CD4-positive, alpha-beta memory T cell (primary cell): ENCODE measurements at regions not wholly inside any gene's neighbourhood (a gene's known extent, or its start where the extent isn't known, plus 50 kb on each side); places are given as distances from the start of the nearest gene placed in this dataset.
A peak's percentile ranks its signal among the peaks of the same experiment; 100 is the strongest.

Experiments
- CTCF ChIA-PET: fragments of 350-600 bp; sonication (Branson Sonifier 250); formaldehyde crosslinking; loops from one replicate; lab custom pipeline; 2021; ENCODE audit warnings: inconsistent platforms; ENCODE audit not compliant: partially characterized antibody; lab: Charles Lee
- POLR2A ChIA-PET: fragments of 350-600 bp; sonication (Branson Sonifier 250); formaldehyde crosslinking; loops from one replicate; lab custom pipeline; 2021; ENCODE audit not compliant: partially characterized antibody; lab: Charles Lee
- DNase-seq, 5 donors: peaks; one replicate each; pipeline versions ENCODE4 v3.0.0 to v3.0.0-alpha.2; 2020 to 2022; ENCODE audit warnings: mixed read lengths in 1 of 5
- H3K27ac ChIP-seq: one replicate; pipeline ENCODE4 v1.7.0; 2013; ENCODE audit warnings: low read depth, low read length
- H3K27me3 ChIP-seq: 2 replicates; pipeline ENCODE4 v1.7.0; 2013; ENCODE audit warnings: mild to moderate bottlenecking, low read length, moderate library complexity; ENCODE audit not compliant: insufficient read depth
- H3K36me3 ChIP-seq: 2 replicates; pipeline ENCODE4 v1.7.0; 2013; ENCODE audit warnings: mild to moderate bottlenecking, low read length, moderate library complexity; ENCODE audit not compliant: insufficient read depth
- H3K4me1 ChIP-seq: 2 replicates; pipeline ENCODE4 v1.7.0; 2013; ENCODE audit warnings: mild to moderate bottlenecking, low read length, moderate library complexity; ENCODE audit not compliant: insufficient read depth
- H3K4me3 ChIP-seq, 2 donors: one replicate each; pipeline ENCODE4 v1.7.0; 2013; ENCODE audit warnings: low read length in 2 of 2, mild to moderate bottlenecking in 1 of 2
- H3K9me3 ChIP-seq, 2 donors: one replicate each; pipeline ENCODE4 v1.7.0; 2013; ENCODE audit warnings: low read length in 2 of 2, control low read depth in 1 of 2; ENCODE audit not compliant: control insufficient read depth in 1 of 2
- H3K27ac Mint-ChIP-seq, 7 donors: one replicate each; pipeline ENCODE4 v1.8.0; 2020 to 2021; ENCODE audit warnings: mixed read lengths in 7 of 7, mild to moderate bottlenecking in 6 of 7, inconsistent platforms in 3 of 7, moderate library complexity in 3 of 7
- H3K27me3 Mint-ChIP-seq, 2 donors: one replicate each; pipeline ENCODE4 v1.8.0; 2020 to 2021; ENCODE audit warnings: mixed read lengths in 2 of 2
- H3K36me3 Mint-ChIP-seq, 2 donors: one replicate each; pipeline ENCODE4 v1.8.0; 2020 to 2021; ENCODE audit warnings: mixed read lengths in 2 of 2, inconsistent platforms in 1 of 2, mild to moderate bottlenecking in 1 of 2
- H3K4me1 Mint-ChIP-seq, 4 donors: one replicate each; pipeline ENCODE4 v1.8.0; 2020 to 2021; ENCODE audit warnings: mixed read lengths in 4 of 4, mild to moderate bottlenecking in 1 of 4
- H3K4me3 Mint-ChIP-seq, 8 donors: one replicate each; pipeline ENCODE4 v1.8.0; 2020 to 2021; ENCODE audit warnings: mixed read lengths in 8 of 8, mild to moderate bottlenecking in 7 of 8, moderate library complexity in 6 of 8, inconsistent platforms in 3 of 8
- H3K9me3 Mint-ChIP-seq, 8 donors: one replicate each; pipeline ENCODE4 v1.8.0; 2020 to 2021; ENCODE audit warnings: mixed read lengths in 8 of 8, mild to moderate bottlenecking in 5 of 8, inconsistent platforms in 3 of 8, moderate library complexity in 1 of 8
- intact Hi-C: fragments of 100-400 bp; cut with micrococcal nuclease; formaldehyde crosslinking; loops from one replicate; pipeline ENCODE4 v1.15.1; 2023

GRCh38 chr6:135129136-135129856 is 51.8 kb upstream of the MYB start:
- H3K4me3 ChIP-seq = no peak overlapping the region
- H3K27ac ChIP-seq = peak overlapping the region; percentile 25
- DNase-seq = peak in 4 of 5 donors; percentile 6 to 16 (median 14)
- intact Hi-C loops = loop anchor here (2.0 to 5.0 kb wide), 2 partner anchors 42 to 74 kb away; partner anchors contain the start of gene HBS1L
- no peaks in the 10 kb centered on the region for H3K9me3 ChIP-seq
- H3K27ac Mint-ChIP-seq = peak overlapping the region; percentile 90 to 98 (median 95)
- H3K4me1 Mint-ChIP-seq = peaks cover 15 to 34% (median 30%) of the 10 kb centered on the region in 4 donors
- no peaks in the 10 kb centered on the region for H3K27me3 Mint-ChIP-seq
- no peaks in the 10 kb centered on the region for H3K9me3 Mint-ChIP-seq
- POLR2A ChIA-PET = interaction anchor here (0.8 to 2.3 kb wide), 14 partner anchors 9 to 1160 kb away, joined by 3 to 14 read pairs (median 5); partner anchors contain the start of genes BCLAF1 and HBS1L
- no peaks in the 10 kb centered on the region for H3K27me3 ChIP-seq
- CTCF ChIA-PET = interaction anchor here (0.6 to 2.4 kb wide), 15 partner anchors 10 to 189 kb away, joined by 3 to 24 read pairs (median 5); partner anchors contain the start of gene HBS1L
- H3K4me3 Mint-ChIP-seq = peak overlapping the region in 7 of 8 donors; percentile 36 to 91 (median 82)
- H3K36me3 Mint-ChIP-seq = no peaks in the 10 kb centered on the region
- H3K4me1 ChIP-seq = peaks cover 23% of the 10 kb centered on the region
- H3K36me3 ChIP-seq = no peaks in the 10 kb centered on the region

DNA sequence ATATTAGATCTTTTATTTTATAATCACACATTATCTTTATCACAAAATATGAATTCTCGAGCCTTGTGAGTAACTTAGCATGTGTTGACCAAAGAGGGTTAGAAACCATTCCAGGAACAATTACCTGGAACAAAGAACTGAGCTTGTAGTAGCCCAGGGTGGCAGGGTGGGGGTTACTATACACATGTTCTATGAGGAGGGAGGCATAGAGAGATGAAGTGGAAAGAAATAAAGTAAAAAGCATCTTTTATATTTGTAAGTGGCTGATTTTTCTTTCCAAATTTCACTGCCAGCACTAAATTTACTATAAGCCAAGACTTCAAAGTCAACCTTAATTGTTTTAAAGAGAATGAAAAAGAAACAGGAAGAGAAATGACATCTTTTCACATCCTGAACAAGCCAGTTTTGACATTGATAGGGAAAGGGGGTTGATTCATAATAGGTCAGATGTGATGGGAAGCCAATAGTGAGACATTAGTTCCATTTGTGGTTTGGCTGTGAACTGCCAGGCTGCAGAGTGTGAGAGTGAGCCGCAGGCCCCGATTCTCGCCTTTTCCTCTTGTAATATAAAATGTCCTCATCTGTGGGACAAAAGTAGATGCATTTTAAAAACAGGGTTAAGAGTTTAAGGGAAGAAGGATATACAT is 52.7 kb upstream of the MYB start:
- Mint-ChIP-seq H3K27me3 (no peaks in the 10 kb centered on the region), H3K36me3 (no peaks in the 10 kb centered on the region), H3K27ac (peak overlapping the region; percentile 90 to 98 (median 95)), H3K9me3 (no peaks in the 10 kb centered on the region), H3K4me3 (peak overlapping the region; percentile 21 to 91 (median 82)), H3K4me1 (peaks cover 15 to 34% (median 30%) of the 10 kb centered on the region in 4 donors)
- peak overlapping the region; percentile 25 for H3K27ac ChIP-seq
- POLR2A ChIA-PET = interaction anchor here (0.8 to 2.3 kb wide), 11 partner anchors 8 to 1161 kb away, joined by 3 to 14 read pairs (median 5); partner anchors contain the start of genes BCLAF1 and HBS1L
- no peaks in the 10 kb centered on the region for H3K9me3 ChIP-seq
- DNase-seq = peak; percentile 61 to 73 (median 70)
- no peaks in the 10 kb centered on the region for H3K36me3 ChIP-seq
- CTCF ChIA-PET = interaction anchor here (0.6 to 2.4 kb wide), 14 partner anchors 9 to 1664 kb away, joined by 3 to 24 read pairs (median 6); partner anchors contain the start of genes HBS1L and MAP3K5
- no peak overlapping the region for H3K4me3 ChIP-seq
- intact Hi-C loops = loop anchor here (1.0 to 5.0 kb wide), 3 partner anchors 12 to 74 kb away; partner anchors contain the start of gene HBS1L
- H3K4me1 ChIP-seq = peaks cover 23% of the 10 kb centered on the region
- no peaks in the 10 kb centered on the region for H3K27me3 ChIP-seq

- no peak overlapping the region for H3K4me3 Mint-ChIP-seq
- peaks cover 15 to 34% (median 30%) of the 10 kb centered on the region in 4 donors for H3K4me1 Mint-ChIP-seq
- H3K27me3 Mint-ChIP-seq = no peaks in the 10 kb centered on the region
- POLR2A ChIA-PET = no interaction called here
- Histone ChIP-seq H3K4me3 (no peak overlapping the region), H3K27ac (no peak overlapping the region), H3K9me3 (no peaks in the 10 kb centered on the region), H3K27me3 (no peaks in the 10 kb centered on the region), H3K36me3 (no peaks in the 10 kb centered on the region), H3K4me1 (peaks cover 23% of the 10 kb centered on the region)
- H3K9me3 Mint-ChIP-seq = no peaks in the 10 kb centered on the region
- no peak for DNase-seq
- CTCF ChIA-PET = interaction anchor here (0.6 to 3.3 kb wide), 4 partner anchors 17 to 45 kb away, joined by 3 to 17 read pairs (median 3); no protein-coding TSS in a partner anchor
- H3K27ac Mint-ChIP-seq = peak overlapping the region in 3 of 7 donors; percentile 18 to 59 (median 51)
- no peaks in the 10 kb centered on the region for H3K36me3 Mint-ChIP-seq
- intact Hi-C loops = loop anchor here (5.0 kb wide), 1 partner anchor 39 kb away; no protein-coding TSS in a partner anchor
Measured at GRCh38 chr6:135126729-135127128, 54.4 kb upstream of the MYB start.

DNA sequence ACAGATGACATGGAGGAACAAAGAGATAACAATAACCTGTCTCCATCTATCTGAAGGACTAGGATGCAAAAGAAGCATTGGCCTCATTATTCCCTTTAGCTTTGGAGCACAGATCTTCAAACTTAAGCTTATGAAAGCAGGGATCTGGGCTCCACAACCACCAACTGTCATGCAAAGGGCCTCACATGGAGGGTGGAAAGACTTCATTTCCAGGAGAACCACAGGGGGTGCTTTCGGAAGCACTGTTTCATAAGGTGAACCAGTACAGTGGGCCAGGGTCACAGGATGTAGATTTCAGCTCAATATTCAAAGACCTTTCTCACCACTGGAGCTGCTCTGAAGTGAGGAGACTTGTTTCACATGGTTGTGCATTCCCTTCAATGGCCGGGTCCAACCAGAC is 55.1 kb upstream of the MYB start:
- DNase-seq = no peak
- Mint-ChIP-seq H3K27me3 (no peaks in the 10 kb centered on the region), H3K9me3 (no peaks in the 10 kb centered on the region), H3K4me1 (peaks cover 16 to 34% (median 30%) of the 10 kb centered on the region in 4 donors), H3K27ac (peak overlapping the region in 2 of 7 donors; percentile 4 to 25), H3K4me3 (no peak overlapping the region), H3K36me3 (no peaks in the 10 kb centered on the region)
- intact Hi-C loops = loop anchor here (5.0 kb wide), 1 partner anchor 39 kb away; no protein-coding TSS in a partner anchor
- Histone ChIP-seq H3K9me3 (no peaks in the 10 kb centered on the region), H3K27me3 (no peaks in the 10 kb centered on the region), H3K4me3 (no peak overlapping the region), H3K36me3 (no peaks in the 10 kb centered on the region), H3K27ac (no peak overlapping the region), H3K4me1 (peaks cover 23% of the 10 kb centered on the region)
- CTCF ChIA-PET = interaction anchor here (1.4 to 3.3 kb wide), 2 partner anchors 18 to 39 kb away, joined by 3 to 17 read pairs; no protein-coding TSS in a partner anchor
- POLR2A ChIA-PET = interaction anchor here (0.6 kb wide), 1 partner anchor 31 kb away, joined by 3 read pairs; no protein-coding TSS in a partner anchor

- Mint-ChIP-seq H3K4me1 (peaks cover 14 to 24% (median 18%) of the 10 kb centered on the region in 4 donors), H3K27me3 (peaks cover 0 to 6% of the 10 kb centered on the region in 2 donors), H3K9me3 (no peaks in the 10 kb centered on the region), H3K27ac (no peak overlapping the region), H3K4me3 (no peak overlapping the region), H3K36me3 (no peaks in the 10 kb centered on the region)
- peaks cover 12% of the 10 kb centered on the region for H3K4me1 ChIP-seq
- H3K27ac ChIP-seq = no peak overlapping the region
- intact Hi-C loops = no loop called here
- H3K4me3 ChIP-seq = no peak overlapping the region
- ChIA-PET POLR2A (interaction anchor here (0.7 to 1.4 kb wide), 3 partner anchors 7 to 30 kb away, joined by 3 read pairs; no protein-coding TSS in a partner anchor), CTCF (interaction anchor here (2.0 to 4.0 kb wide), 2 partner anchors 11 to 34 kb away, joined by 6 to 15 read pairs; no protein-coding TSS in a partner anchor)
- no peak for DNase-seq
- H3K36me3 ChIP-seq = no peaks in the 10 kb centered on the region
- H3K9me3 ChIP-seq = no peaks in the 10 kb centered on the region
- H3K27me3 ChIP-seq = no peaks in the 10 kb centered on the region
Measured at GRCh38 chr6:135121434-135121833, 59.7 kb upstream of the MYB start.

GRCh38 chr6:135118134-135118730 is 62.9 kb upstream of the MYB start:
- H3K27ac ChIP-seq = no peak overlapping the region

More at GRCh38 chr6:135118134-135118730, 62.9 kb upstream of the MYB start:
- Mint-ChIP-seq H3K27me3 (peaks cover 0 to 12% of the 10 kb centered on the region in 2 donors), H3K4me3 (peak overlapping the region in 4 of 8 donors; percentile 13 to 41 (median 20)), H3K36me3 (no peaks in the 10 kb centered on the region), H3K27ac (peak overlapping the region in 2 of 7 donors; percentile 67 to 75), H3K4me1 (peaks cover 28 to 47% (median 35%) of the 10 kb centered on the region in 4 donors), H3K9me3 (no peaks in the 10 kb centered on the region)
- no peaks in the 10 kb centered on the region for H3K36me3 ChIP-seq
- CTCF ChIA-PET = interaction anchor here (0.8 to 4.0 kb wide), 4 partner anchors 11 to 45 kb away, joined by 3 to 15 read pairs (median 4); no protein-coding TSS in a partner anchor
- no peaks in the 10 kb centered on the region for H3K27me3 ChIP-seq
- POLR2A ChIA-PET = interaction anchor here (3.1 kb wide), 1 partner anchor 11 kb away, joined by 14 read pairs; no protein-coding TSS in a partner anchor
- DNase-seq = no peak
- H3K4me3 ChIP-seq = no peak overlapping the region
- intact Hi-C loops = no loop called here
- peaks cover 34% of the 10 kb centered on the region for H3K4me1 ChIP-seq
- no peaks in the 10 kb centered on the region for H3K9me3 ChIP-seq
